Fibroblast of lung (primary cell): ENCODE measurements at regions not wholly inside any gene's neighbourhood (a gene's known extent, or its start where the extent isn't known, plus 50 kb on each side); places are given as distances from the start of the nearest gene placed in this dataset.
"Not testable (repeated sequence)": the region's sequence is repeated elsewhere in the genome, so short reads cannot be mapped to it uniquely, and the experiment has no call there.

Experiments used
- DNase-seq, 2 donors: peaks; one replicate each; pipeline versions ENCODE4 v3.0.0 to v3.0.0-alpha.2; 2010; ENCODE audit warnings: low read depth in 2 of 2
- H2AFZ ChIP-seq: 2 replicates; pipeline ENCODE4 v1.5.1; 2012; ENCODE audit warnings: low read length, control low read depth, inconsistent platforms
- H3K27ac ChIP-seq: 2 replicates; pipeline ENCODE4 v1.5.1; 2011; ENCODE audit warnings: low read length, control low read depth; ENCODE audit not compliant: insufficient read depth
- H3K27me3 ChIP-seq: 2 replicates; pipeline ENCODE4 v1.5.1; 2011; ENCODE audit warnings: mild to moderate bottlenecking, low read length; ENCODE audit not compliant: control insufficient read depth, insufficient read depth
- H3K36me3 ChIP-seq: 2 replicates; pipeline ENCODE4 v1.5.1; 2011; ENCODE audit warnings: low read length; ENCODE audit not compliant: control insufficient read depth, insufficient read depth
- H3K4me1 ChIP-seq: 2 replicates; pipeline ENCODE4 v1.5.1; 2011; ENCODE audit warnings: low read length; ENCODE audit not compliant: control insufficient read depth, insufficient read depth; ENCODE audit errors: extremely low read depth
- H3K4me2 ChIP-seq: 2 replicates; pipeline ENCODE4 v1.5.1; 2011; ENCODE audit warnings: low read length, control low read depth; ENCODE audit not compliant: insufficient read depth; ENCODE audit errors: extremely low read depth
- H3K4me3 ChIP-seq, 4 experiments: fragments of 200-600 bp in 1 of 4; sonication (generic) in 1 of 4; replicated peaks in 1 of 4; 2 replicates each; pipeline ENCODE4 v1.5.1; 2011 to 2016; ENCODE audit warnings: low read length in 4 of 4, low read depth in 3 of 4, mild to moderate bottlenecking in 3 of 4, control low read depth in 2 of 4, inconsistent platforms in 1 of 4, mixed read lengths in 1 of 4; ENCODE audit not compliant: insufficient read depth in 1 of 4; ENCODE audit errors: control extremely low read depth in 1 of 4
- H3K79me2 ChIP-seq: 2 replicates; pipeline ENCODE4 v1.5.1; 2012; ENCODE audit warnings: mild to moderate bottlenecking, low read length, inconsistent platforms; ENCODE audit not compliant: control insufficient read depth, insufficient read depth
- H3K9ac ChIP-seq: 2 replicates; pipeline ENCODE4 v1.5.1; 2011; ENCODE audit warnings: mild to moderate bottlenecking, low read length, control low read depth; ENCODE audit not compliant: insufficient read depth
- H3K9me3 ChIP-seq: 2 replicates; pipeline ENCODE4 v1.5.1; 2012; ENCODE audit warnings: low read depth, low read length; ENCODE audit not compliant: control insufficient read depth, insufficient read depth
- H4K20me1 ChIP-seq: 2 replicates; pipeline ENCODE4 v1.5.1; 2011; ENCODE audit warnings: low read length; ENCODE audit not compliant: control insufficient read depth, insufficient read depth; ENCODE audit errors: extremely low read depth
- CTCF ChIP-seq, 2 donors: IDR thresholded peaks in 1 of 2; conservative IDR thresholded peaks in 1 of 2; 1 replicate in 1 of 2; 2 replicates in 1 of 2; pipeline ENCODE4 v1.5.1; 2011 to 2012; ENCODE audit warnings: low read length in 2 of 2, control low read depth in 1 of 2, inconsistent platforms in 1 of 2, low read depth in 1 of 2, mild to moderate bottlenecking in 1 of 2
- EZH2 ChIP-seq: IDR thresholded peaks from 2 replicates; pipeline ENCODE4 v1.5.1; 2012; ENCODE audit warnings: low read length, control low read depth, mild to moderate bottlenecking; ENCODE audit errors: missing control alignments

GRCh38 chr1:199920635-199921034 lies 106.9 kb upstream of the NR5A2 start:
- TF ChIP-seq EZH2 (no peak), CTCF (conservative IDR thresholded peaks at IDR 0.05 in 1 of 2, IDR thresholded peaks at IDR 0.05 in 1 of 2; ENCODE audit: low read depth in 1 of 2, low read length in 2 of 2) (no peak)
- Histone ChIP-seq H3K4me1 (no peaks in the 10 kb centered on the region), H3K9ac (no peak overlapping the region), H3K36me3 (no peaks in the 10 kb centered on the region), H3K4me2 (no peak overlapping the region), H3K4me3 (no peak overlapping the region), H3K27me3 (no peaks in the 10 kb centered on the region), H4K20me1 (no peaks in the 10 kb centered on the region), H2AFZ (no peak overlapping the region), H3K79me2 (no peaks in the 10 kb centered on the region), H3K27ac (no peak overlapping the region), H3K9me3 (no peaks in the 10 kb centered on the region)
- no peak for DNase-seq

GRCh38 chr1:199929556-199929955 lies 98.0 kb upstream of the NR5A2 start:
- Histone ChIP-seq H3K4me1 (no peaks in the 10 kb centered on the region), H3K27ac (no peak overlapping the region), H3K36me3 (no peaks in the 10 kb centered on the region), H3K27me3 (no peaks in the 10 kb centered on the region), H3K9me3 (no peaks in the 10 kb centered on the region), H2AFZ (no peak overlapping the region), H3K79me2 (no peaks in the 10 kb centered on the region), H3K9ac (no peak overlapping the region), H4K20me1 (no peaks in the 10 kb centered on the region), H3K4me3 (no peak overlapping the region), H3K4me2 (no peak overlapping the region)
- DNase-seq = no peak
- TF ChIP-seq EZH2 (no peak), CTCF (conservative IDR thresholded peaks at IDR 0.05 in 1 of 2, IDR thresholded peaks at IDR 0.05 in 1 of 2; ENCODE audit: low read depth in 1 of 2, low read length in 2 of 2) (no peak)

GRCh38 chr1:199930067-199930466 lies 97.4 kb upstream of the NR5A2 start:
- not testable (repeated sequence) for H3K4me2 ChIP-seq, H3K27me3 ChIP-seq, H3K4me1 ChIP-seq, H3K36me3 ChIP-seq, H3K9me3 ChIP-seq, H3K27ac ChIP-seq, H4K20me1 ChIP-seq, H2AFZ ChIP-seq, H3K9ac ChIP-seq, H3K79me2 ChIP-seq, DNase-seq, H3K4me3 ChIP-seq
